ENCODE measurements at regions not wholly inside any gene's neighbourhood (a gene's known extent, or its start where the extent isn't known, plus 50 kb on each side); places are given as distances from the start of the nearest gene placed in this dataset.

- no peak overlapping the region for H2AFZ ChIP-seq (ENCODE audit: low read length)
- H4K8ac ChIP-seq (ENCODE audit: extremely low read depth, insufficient read depth, low read length): no peak overlapping the region
- no peak overlapping the region for H3K18ac ChIP-seq (ENCODE audit: extremely low read depth, low read length)
- no peak overlapping the region for H3K4me2 ChIP-seq (ENCODE audit: insufficient read depth in 1 of 2, low read depth in 2 of 2, low read length in 2 of 2)
- no peak overlapping the region for H4K5ac ChIP-seq (ENCODE audit: insufficient read length, low read depth, low read length)
- H3K36me3 ChIP-seq (ENCODE audit: control insufficient read depth in 2 of 4, insufficient read depth in 4 of 4, low read length in 3 of 4): no peaks in the 10 kb centered on the region
- H3K79me2 ChIP-seq (ENCODE audit: control insufficient read depth in 1 of 2, insufficient read depth in 2 of 2, low read length in 2 of 2): no peaks in the 10 kb centered on the region
- no peaks in the 10 kb centered on the region for H4K20me1 ChIP-seq (replicated peaks in 1 of 2; ENCODE audit: control insufficient read depth in 1 of 2, insufficient read depth in 2 of 2, low read length in 2 of 2)
- no peak overlapping the region for H2BK12ac ChIP-seq (ENCODE audit: low read depth, low read length)
- H2BK20ac ChIP-seq (ENCODE audit: low read length): no peak overlapping the region
- ChIA-PET CTCF (ENCODE audit: partially characterized antibody) (interaction anchor here (1.4 kb wide), 1 partner anchor 16 kb away, joined by 3 read pairs; no protein-coding TSS in a partner anchor), POLR2A (ENCODE audit: partially characterized antibody) (no interaction called here)
- H2BK5ac ChIP-seq (ENCODE audit: low read depth, low read length): no peak overlapping the region
- H4K91ac ChIP-seq (replicated peaks; ENCODE audit: insufficient read length, low read length): no peak overlapping the region
- DNase-seq (ENCODE audit: low read depth in 1 of 2, low spot score in 2 of 2) (no peak), FAIRE-seq (no peak)
- H3K79me1 ChIP-seq (ENCODE audit: low read depth, low read length): no peaks in the 10 kb centered on the region
- no peak overlapping the region for H2BK120ac ChIP-seq (replicated peaks; ENCODE audit: low read depth, low read length)
- no peak overlapping the region for H3K4me3 ChIP-seq (ENCODE audit: extremely low read depth in 1 of 4, insufficient read depth in 2 of 4, low read depth in 3 of 4, low read length in 4 of 4)
- H3K4ac ChIP-seq (replicated peaks; ENCODE audit: insufficient read length, low read depth, low read length): no peak overlapping the region
- H3K56ac ChIP-seq (replicated peaks; ENCODE audit: insufficient read length, low read depth, low read length): no peak overlapping the region
- no peak overlapping the region for H2AK5ac ChIP-seq (ENCODE audit: low read depth, low read length)
- H3K23me2 ChIP-seq (ENCODE audit: low read depth, low read length): no peaks in the 10 kb centered on the region
- no peak overlapping the region for H3K23ac ChIP-seq (ENCODE audit: insufficient read length)
- peaks cover 0 to 5% of the 10 kb centered on the region in 2 experiments; a peak in 1 of 4 replicates for H3K9me3 ChIP-seq (ENCODE audit: insufficient read depth in 2 of 2, low read depth in 1 of 2, low read length in 1 of 2)
- no peak overlapping the region for H2BK15ac ChIP-seq (ENCODE audit: low read length)
- TF ChIP-seq CBX8 (IDR thresholded peaks at IDR 0.05; ENCODE audit: borderline replicate concordance, low read depth, low read length) (no peak), JUN (IDR thresholded peaks at IDR 0.05; ENCODE audit: low read depth, low read length) (no peak), ZNF274 (IDR thresholded peaks at IDR 0.05; ENCODE audit: borderline replicate concordance, extremely low read depth, low read length) (no peak)
- no peaks in the 10 kb centered on the region for H3K27me3 ChIP-seq (replicated peaks in 1 of 4; ENCODE audit: control insufficient read depth in 3 of 4, extremely low read depth in 1 of 4, insufficient read depth in 3 of 4, low read length in 3 of 4)
- no peak overlapping the region for H3K14ac ChIP-seq (ENCODE audit: insufficient read length)
- 94% methylated on average over 7 of the region's 7 CpGs; no CpG with 5 or more reads in 1 of the 2 experiments for WGBS, 2 experiments (ENCODE audit: extremely low coverage in 1 of 2, insufficient coverage in 1 of 2, insufficient read length in 1 of 2, insufficient replicate concordance in 2 of 2, low coverage in 1 of 2, low lambda C conversion rate in 2 of 2, missing lambda C conversion rate in 1 of 2)
- no peaks in the 10 kb centered on the region for H3K4me1 ChIP-seq (replicated peaks in 1 of 4; ENCODE audit: control insufficient read depth in 3 of 4, insufficient read depth in 4 of 4, low read length in 3 of 4)
- H3K9ac ChIP-seq (replicated peaks in 1 of 4; ENCODE audit: extremely low read depth in 1 of 4, low read depth in 3 of 4, low read length in 3 of 4): no peak overlapping the region
- H3K27ac ChIP-seq (ENCODE audit: low read depth, low read length): no peak overlapping the region
These were observed 840.7 kb downstream of the FAM181B start for GRCh38 chr11:81892770-81893635.

All from H1 (cell line).